HG02763 (cell line): ENCODE measurements at regions not wholly inside any gene's neighbourhood (a gene's known extent, or its start where the extent isn't known, plus 50 kb on each side); places are given as distances from the start of the nearest gene placed in this dataset.
"Not testable (repeated sequence)": the region's sequence is repeated elsewhere in the genome, so short reads cannot be mapped to it uniquely, and the experiment has no call there.

Experiments
- ATAC-seq: cut with Tn5 transposase; IDR thresholded peaks from one replicate; pipeline ENCODE4 v1.9.1; 2021; ENCODE audit warnings: mild to moderate bottlenecking, moderate library complexity; ENCODE audit not compliant: unreplicated experiment

DNA sequence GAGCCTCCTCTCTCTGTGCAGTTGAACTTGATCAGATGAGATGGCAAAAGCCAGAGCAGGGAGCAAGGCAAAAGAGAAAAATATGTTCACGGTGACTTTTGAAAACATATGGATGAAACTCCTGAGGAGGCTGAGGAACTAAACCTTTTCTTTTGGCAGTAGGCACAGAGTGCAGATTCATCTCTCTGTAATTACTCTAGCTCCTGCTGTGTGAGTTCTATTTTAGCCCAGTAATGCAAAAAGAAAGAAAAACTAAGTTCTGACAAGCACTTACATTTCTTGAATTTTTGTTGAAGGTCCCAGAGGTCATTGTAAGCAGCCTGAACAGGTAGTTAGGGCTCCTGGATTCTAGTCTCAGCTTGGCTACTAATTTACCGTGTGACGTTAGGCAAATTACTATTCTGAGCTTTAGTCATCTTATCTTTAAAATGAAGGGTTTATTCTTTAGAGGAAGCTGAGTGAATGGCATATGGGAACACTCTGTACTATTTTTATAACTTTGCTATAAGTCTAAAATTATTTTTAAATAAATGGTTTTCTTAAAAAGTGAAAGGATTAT, 114.7 kb upstream of the NBPF26 start:
- not testable (repeated sequence) for ATAC-seq

DNA sequence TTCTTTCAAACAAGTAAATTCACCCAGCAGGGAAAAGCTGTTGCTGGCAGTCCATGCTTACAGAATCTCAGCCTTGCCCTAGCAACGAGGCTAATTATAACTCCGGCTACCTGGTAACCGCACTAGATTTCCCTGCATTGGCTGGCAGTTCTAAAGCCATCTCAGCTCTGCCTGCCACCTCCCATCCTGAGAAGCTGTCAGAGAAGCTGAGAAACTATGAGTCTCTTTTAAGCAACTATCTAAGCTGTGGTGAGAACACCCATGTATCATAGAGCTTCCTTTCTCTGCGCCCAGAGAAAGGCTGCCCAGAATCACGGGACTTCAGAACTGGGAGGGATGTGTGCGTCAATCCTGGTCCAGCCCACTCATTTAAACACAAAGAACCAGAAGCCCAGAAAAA, 113.9 kb upstream of the NBPF26 start:
- not testable (repeated sequence) for ATAC-seq

DNA sequence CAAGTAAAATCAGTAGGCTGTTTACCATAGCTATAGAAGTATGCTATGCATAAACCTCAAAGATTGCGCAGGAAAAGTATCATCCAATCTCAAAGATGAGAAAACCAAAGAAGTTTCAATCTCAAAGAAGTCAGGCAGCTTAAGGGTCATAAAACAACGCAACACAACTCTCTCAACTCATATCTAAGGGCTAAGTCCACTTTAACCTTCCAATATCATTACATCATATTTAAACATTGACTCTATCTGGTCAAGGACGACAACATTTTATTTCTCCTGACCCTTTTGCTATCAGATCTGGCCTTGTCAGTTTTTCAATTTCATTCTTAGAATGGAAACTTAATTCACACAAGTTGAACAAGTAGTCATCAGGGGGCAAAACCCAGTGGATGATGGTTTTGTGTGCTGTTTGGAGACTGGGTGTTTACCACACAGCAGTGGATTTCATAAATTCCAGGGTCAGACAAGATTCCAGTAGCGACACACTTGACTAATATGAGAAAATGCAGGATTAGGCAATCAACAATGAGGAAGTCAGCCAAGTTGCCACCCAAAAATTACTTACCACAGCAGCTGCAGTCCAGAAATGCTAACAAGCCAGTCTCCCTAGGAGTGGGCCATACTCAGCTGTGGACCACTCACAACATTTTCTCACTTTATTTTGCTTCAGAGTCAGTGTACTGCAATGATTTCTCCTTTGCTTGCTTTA, 108.7 kb upstream of the NBPF26 start:
- ATAC-seq = not testable (repeated sequence)

DNA sequence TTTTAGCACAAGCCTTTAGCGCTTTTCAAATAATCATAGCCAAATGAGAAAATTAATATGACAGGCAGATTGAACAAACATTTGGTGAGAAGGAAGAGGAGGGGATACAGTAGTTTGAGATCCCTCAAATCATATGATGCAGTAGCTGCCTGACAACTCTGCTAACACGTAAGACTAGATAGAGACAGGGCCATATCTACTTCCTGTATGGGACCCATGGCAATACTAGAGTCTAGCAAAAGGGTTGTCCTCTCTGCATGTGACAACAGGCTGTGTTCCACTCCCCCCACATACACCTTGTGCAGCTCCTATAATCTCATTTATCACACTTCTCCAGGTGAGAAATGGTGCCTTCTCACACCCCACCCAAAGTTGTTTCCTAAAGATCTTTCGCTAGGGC, 106.3 kb upstream of the NBPF26 start:
- not testable (repeated sequence) for ATAC-seq

DNA sequence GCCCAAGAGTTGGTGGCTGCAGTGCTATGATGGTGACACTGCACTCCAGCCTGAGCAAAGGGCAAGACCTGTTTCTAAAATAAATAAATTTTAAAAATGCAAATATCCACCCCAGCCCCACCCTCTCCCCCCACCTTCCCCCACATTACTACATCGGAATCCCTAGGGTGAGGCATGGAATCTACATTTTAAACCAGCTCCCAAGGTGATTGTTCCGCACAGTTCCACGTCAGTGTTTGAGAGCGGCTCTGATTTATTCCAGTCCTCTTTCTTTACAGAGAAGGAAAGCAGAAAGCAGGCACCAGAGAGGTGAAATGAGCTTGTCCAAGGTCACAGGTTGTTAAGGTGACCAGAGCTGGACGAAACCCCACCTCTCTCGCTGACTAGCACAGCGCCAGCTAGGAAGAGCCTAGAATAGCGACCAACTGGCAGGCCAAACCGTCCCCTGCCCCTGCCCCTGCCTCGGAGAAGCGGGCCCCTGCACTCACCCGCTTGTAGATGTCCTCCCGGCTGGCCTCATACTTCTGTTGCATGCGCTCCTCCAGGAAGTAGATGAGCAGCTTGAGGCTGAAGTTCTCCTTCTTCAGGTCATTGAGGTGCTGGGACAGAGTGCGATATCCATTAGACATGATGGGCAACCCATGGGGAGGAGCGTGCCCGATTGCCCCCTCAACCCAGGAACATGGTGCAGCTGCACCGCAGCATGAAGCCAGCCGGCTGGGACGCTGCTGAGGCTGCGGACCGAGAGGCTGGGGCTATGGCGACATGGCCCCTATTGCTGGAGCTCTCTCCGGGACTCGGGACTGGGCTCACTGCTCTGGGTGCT, 103.7 kb upstream of the NBPF26 start:
- not testable (repeated sequence) for ATAC-seq

DNA sequence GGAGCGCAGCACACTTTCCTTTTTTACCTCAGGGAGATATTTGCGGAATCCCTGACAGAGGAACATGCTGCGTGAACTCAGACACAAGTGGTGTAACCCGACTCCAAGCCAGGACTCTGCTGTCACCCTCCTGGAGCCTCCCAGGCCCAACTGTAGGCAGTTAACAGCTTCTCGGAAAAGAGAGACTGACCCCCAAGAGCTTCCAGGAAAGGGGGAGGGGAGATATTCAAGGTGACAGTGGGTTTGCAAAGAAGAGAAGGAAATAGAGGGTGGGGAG, 103.1 kb upstream of the NBPF26 start:
- ATAC-seq = not testable (repeated sequence)

DNA sequence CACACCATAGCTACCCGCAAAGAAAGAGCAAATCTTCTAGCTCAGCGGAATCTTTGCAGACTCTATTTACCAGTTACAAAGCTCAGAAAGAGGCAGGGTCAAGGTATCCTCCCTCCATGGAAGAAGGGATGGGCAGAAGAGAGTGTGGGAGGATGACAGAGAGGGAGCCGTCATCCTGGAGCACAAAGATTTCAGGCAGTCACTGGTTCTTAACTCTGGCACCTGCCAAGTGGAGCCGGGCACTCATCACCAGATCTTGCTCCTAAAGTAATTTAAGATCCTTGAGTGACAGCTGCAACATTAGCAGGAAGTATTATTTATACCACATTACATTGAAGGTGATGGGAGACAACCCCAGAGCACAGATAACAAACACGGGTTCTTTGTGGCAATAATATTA, 102.5 kb upstream of the NBPF26 start:
- ATAC-seq = not testable (repeated sequence)

DNA sequence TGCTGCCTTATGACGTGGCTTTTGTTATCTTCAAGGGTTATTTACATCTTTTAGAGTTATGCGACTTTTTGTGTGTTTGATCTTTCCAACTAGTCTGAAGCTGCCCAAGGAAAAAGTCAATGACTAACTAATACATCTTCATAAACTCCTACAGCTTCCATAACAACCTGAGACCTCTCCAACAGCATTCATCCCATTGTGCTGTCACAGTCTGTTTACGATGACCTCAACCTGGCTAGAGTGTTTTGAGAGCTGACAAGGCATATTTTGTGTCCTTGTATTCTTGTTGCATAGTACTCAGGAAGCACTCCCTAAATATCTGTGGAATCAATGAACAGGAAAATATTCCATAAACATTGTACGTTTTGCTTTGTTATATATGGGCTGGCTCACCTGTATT, 100.2 kb upstream of the NBPF26 start:
- ATAC-seq = not testable (repeated sequence)

DNA sequence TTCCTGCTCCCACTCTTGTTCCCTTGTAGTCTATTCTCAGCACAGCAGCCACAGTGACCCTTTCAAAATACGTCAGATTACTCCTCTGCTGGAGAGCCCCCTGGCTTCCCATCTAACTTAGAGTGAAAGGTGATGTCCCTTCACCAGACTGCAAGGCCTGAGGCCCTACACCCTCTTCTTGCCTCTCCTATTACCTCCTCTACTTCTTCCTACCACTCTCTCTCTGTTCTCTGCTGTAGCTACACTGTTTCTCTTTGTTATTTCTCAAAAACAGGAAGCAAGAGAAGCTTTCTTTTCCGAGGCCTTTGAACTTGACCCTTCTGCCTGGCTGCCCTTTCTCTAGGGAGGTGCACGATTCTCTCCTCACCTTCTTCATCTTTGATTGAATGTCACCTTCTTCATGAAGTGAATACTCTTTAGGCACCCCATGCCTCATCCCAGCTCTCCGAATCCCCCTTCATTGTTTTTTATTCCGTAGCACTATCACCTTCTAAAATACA, 99.1 kb upstream of the NBPF26 start:
- ATAC-seq = not testable (repeated sequence)

DNA sequence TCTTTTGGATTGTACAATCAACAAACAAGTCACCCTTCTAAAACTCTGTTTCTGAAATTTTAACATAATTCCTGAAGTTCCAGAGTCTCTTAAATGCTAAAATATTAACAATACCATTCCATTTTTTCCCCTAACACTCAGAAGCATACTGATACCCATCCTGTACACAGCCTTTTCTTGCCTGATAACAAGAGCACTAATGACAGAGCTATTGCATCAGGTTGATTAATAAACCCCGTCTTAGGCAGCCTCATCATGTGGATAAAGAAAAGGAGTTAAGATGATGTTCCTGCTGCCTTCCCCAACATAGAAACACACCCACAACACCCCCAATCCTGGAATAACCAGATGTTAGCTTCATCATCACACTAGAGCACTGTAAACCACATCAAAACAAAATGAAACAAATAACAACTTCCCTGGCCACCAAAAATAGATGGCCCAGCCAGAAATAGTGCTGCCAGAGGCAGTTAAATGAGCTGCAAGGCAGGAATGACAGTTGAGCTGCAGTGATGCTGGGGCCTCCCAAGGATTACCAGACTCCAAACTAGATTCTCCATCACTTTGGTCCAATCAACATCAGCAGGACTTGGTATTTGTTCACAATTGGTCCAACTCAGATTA, 93.8 kb upstream of the NBPF26 start:
- ATAC-seq = not testable (repeated sequence)

DNA sequence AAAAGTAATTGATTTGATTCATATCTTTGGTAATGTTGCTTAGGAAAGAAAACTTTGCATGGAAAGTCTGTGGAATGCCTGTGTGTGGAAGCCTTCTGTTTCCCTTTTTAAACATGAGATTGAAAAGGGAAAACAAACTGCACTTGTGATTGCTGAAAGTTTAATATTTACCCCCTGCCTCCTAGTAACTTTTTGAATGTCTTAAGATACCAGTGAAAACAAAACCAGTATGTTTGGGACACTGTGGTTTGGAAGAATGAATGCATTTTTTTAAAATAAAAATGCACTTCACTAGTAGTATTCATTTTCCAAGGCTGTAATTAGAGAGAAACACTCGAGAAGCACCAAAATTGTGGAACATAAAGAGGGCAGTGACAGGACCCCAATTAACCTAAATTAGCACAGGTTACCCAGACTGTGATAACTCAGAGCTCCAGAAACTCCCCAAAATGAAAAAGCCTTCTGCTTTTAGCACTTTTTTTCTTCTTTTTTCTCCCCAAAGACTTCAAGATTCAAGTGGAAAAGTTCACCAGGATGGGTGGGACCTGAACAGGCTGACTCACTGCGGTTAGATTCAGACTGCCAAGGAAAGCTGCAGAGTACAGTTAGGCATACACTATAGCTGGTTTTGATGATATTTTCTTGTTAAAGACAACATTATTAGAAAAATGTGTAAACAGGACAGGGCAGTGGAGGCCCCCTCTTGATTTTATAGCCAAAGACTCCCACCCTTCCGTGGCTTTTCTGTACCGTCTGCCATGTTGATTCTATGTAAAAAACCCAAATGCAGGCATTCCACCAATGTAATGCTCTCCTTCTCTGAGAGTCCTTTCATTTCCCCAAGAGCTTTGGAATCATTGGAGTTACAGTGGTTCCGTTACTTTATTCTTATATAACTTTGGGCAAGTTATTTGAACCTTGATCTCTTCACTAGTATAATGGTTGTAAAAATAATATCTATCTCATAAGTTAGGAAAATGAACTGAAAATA, 88.6 kb upstream of the NBPF26 start:
- ATAC-seq = not testable (repeated sequence)

DNA sequence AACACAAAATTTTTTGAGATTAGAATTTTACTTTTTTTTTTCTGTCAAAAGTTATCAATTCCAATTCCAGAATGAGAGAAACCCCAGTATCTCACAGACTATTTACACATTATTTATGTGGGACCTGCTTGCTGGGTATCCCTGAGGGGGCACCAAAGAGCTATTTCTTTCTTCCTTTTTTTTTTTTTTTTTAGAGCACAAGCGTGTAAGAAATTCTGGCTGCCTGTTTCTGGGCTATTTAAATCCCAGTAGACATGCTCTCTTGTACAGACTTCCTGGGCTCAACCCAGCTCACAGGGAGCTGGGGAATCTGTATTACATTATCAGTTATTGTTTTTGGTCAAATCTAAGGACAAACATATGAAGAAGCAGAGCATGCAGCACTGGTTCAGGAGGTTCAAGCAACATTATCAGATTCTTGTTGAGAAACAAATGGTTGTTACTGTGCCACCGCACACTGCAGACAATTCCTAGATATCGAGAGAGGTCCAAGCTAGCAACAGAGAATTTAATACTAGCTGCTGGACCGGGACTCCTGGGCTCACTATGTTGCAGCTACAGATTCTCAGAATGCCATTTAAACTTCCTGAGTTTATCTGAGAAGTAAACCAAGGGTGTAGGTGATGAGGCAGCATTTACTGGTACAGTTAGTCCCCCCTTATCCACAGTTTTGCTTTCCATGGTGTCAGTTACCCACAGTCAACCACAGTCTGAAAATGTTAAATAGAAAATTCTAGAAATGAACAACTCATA, 83.3 kb upstream of the NBPF26 start:
- ATAC-seq = not testable (repeated sequence)

DNA sequence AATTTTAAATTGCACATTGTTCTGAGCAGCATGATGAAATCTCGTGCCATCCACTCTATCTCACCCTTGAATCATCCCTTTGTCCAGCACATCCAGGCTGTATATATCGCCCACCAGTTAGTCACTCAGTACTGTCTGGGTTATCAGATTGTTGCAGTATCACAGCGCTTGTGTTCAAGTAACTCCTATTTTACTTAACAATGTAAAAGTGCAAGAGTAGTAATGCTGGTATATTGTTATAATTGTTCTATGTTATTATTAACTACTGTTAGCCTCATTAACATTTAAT, 82.8 kb upstream of the NBPF26 start:
- ATAC-seq = not testable (repeated sequence)

DNA sequence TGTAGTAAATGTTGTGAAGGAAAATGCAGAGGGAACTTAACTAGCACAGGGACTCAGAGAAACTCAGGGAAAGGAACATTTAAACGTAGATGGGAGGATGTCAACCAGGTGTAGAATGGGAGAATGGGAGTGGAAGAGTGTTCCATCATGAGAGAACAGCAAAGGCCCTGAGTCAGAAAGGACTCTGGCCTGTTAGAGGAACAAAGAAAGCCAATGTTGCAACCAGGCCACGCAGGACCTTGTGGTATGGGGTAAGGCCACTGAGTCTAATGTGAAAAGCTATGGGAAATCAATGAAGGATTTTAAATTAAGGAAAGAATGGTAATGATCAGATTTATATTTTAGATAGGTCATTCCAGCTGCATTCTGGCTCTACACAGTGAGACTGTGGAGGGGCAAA, 76.6 kb upstream of the NBPF26 start:
- ATAC-seq = not testable (repeated sequence)

DNA sequence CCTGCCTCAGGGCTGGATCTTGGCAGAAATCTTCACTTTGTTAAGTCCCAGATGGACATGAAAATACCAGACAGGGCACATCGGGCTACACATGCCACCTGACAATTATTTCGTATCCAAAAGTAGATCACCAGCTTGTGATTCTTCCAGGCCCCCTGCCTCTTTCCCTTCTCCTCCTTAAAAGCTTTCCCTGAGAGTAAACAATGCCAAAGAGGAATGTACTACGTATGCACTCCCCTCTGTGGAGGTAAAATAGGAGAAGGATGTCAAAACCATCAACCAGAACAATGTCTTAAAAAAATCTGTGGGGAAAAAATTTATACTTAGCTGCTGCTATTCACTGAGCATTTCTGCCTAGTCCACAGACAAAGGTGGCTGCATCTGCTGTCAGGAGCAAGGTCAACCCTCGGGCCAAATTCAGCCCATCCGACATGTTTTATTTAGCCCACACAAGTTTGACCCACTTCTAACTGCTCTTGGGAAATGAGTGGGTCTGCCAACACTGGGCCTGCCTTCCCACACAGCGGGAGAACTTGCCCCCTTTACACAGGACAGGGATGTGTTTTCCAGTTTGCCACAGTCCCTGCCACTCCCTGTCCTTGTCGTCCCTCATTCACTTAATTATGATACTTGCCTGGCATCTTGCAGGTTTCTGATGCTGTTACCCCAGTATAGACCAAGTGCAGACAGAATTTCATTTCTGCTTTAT, 74.7 kb upstream of the NBPF26 start:
- ATAC-seq = not testable (repeated sequence)

DNA sequence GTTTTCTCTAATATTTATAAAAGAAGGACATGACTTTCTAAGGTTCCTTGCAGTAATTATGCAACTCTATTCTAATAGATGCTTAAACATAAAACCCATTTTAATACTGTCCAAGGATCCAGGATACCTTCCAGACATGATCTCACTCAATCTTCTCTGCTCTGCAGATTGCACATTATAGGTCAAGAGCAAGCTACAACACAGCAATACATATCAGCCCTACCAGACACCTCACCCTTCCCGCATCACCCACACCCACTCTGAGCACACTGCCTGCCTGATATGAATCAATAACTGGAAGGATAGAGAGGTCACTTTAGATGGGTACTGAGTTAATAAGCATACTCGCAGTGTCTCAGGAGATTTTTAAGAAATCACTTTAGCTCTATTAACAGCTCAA, 74.0 kb upstream of the NBPF26 start:
- ATAC-seq = not testable (repeated sequence)

DNA sequence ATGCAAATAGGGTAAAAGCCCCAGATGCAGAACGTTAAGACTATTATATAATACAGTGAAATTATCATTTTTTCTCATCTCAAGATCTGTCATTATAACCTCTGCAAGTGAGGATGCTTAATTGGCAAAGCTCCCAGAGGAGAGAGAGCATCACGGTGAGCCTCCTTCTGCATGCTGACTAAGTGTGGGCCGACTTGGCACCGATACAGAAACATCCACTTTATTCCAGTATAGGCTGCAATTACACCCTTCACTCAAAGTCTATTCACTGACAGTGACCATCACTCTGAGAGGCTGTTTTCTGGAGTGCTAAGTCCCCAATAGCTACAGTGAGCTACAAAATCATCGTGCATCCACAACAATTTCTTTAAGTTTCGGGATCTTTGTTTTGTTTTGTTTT, 69.6 kb upstream of the NBPF26 start:
- not testable (repeated sequence) for ATAC-seq

DNA sequence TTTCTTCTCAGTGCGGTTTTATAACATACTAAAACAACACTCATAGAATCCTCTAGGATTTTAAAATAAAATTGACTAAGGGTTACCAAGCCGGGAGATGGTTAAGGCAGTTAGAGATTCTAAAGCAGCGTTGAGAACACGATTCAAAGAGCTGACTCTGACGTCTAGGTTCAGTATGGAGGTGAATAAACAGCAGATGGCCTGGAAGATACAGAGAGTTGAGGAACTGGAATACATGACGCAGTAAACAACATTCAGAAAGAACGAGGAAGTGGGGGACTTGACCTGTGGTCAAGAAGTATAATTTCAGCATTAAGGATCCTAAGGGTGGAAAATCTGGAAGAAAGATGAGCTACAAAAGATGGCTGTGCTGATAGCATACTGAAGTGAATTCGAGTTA, 68.4 kb upstream of the NBPF26 start:
- ATAC-seq = not testable (repeated sequence)

DNA sequence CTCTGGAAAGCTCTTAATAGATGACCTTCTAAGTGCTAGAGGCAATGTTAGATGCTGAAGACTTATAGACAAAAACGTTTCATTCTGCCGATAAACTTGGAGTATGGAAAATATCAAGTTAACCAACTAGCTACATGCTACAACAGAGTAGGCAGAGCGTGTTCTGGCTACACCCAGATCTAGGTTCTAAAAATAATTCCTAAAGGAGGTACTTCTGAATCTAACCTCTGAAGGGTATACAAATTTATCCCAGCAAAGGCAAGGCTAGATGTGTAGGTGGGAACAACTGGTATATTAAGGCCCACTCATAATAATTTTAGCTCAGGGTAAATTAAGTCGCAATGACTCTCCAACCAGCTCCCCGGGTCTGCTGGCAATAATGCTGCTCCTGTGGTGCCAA, 67.6 kb upstream of the NBPF26 start:
- ATAC-seq = not testable (repeated sequence)
